SU-DHL-6 (cell line): ENCODE measurements at regions not wholly inside any gene's neighbourhood (a gene's known extent, or its start where the extent isn't known, plus 50 kb on each side); places are given as distances from the start of the nearest gene placed in this dataset.

Experiments
- H2AFZ ChIP-seq: fragments of 200-600 bp; sonication (generic); 2 replicates; pipeline ENCODE4 v1.6.1; 2014; ENCODE audit warnings: low read depth, mild to moderate bottlenecking, moderate library complexity, mixed read lengths, antibody characterized with exemption, low read length; ENCODE audit not compliant: severe bottlenecking
- H3F3A ChIP-seq: fragments of 200-600 bp; shearing (Covaris generic); 2 replicates; pipeline ENCODE4 v1.6.0; 2016; ENCODE audit warnings: antibody characterized with exemption, mild to moderate bottlenecking; ENCODE audit not compliant: insufficient read depth
- H3K27ac ChIP-seq: fragments of 200-600 bp; sonication (generic); 2 replicates; pipeline ENCODE4 v1.5.1; 2016; ENCODE audit warnings: low read depth, mild to moderate bottlenecking, low read length, moderate library complexity, mixed read lengths
- H3K27me3 ChIP-seq: fragments of 200-600 bp; sonication (generic), shearing (Covaris generic); 2 replicates; pipeline ENCODE4 v1.6.0; 2014; ENCODE audit warnings: mild to moderate bottlenecking, low read length
- H3K36me3 ChIP-seq: fragments of 200-600 bp; sonication (generic); 2 replicates; pipeline ENCODE4 v1.6.1; 2014; ENCODE audit warnings: mild to moderate bottlenecking, low read length, mixed read lengths
- H3K4me2 ChIP-seq: fragments of 300-600, 200-600 bp; shearing (Covaris generic), sonication (generic); 2 replicates; pipeline ENCODE4 v1.6.0; 2014; ENCODE audit warnings: low read length, low read depth, mild to moderate bottlenecking; ENCODE audit not compliant: poor library complexity, severe bottlenecking
- H3K4me3 ChIP-seq: fragments of 200-600 bp; sonication (generic); 2 replicates; pipeline ENCODE4 v1.5.1; 2014; ENCODE audit warnings: antibody characterized with exemption, low read length, mild to moderate bottlenecking, mixed read lengths; ENCODE audit not compliant: insufficient read depth, poor library complexity, severe bottlenecking
- H3K79me2 ChIP-seq: fragments of 200-600 bp; sonication (generic); 2 replicates; pipeline ENCODE4 v1.6.1; 2014; ENCODE audit warnings: mild to moderate bottlenecking, low read length, moderate library complexity; ENCODE audit not compliant: insufficient read depth
- H3K9ac ChIP-seq: fragments of 200-600 bp; sonication (generic); 2 replicates; pipeline ENCODE4 v1.7.0; 2014; ENCODE audit warnings: mild to moderate bottlenecking, low read length
- H3K9me2 ChIP-seq: fragments of 200-600 bp; sonication (generic); replicated peaks from 2 replicates; pipeline ENCODE4 v1.6.1; 2014; ENCODE audit warnings: low read length; ENCODE audit not compliant: insufficient read depth
- H3K9me3 ChIP-seq: fragments of 200-600 bp; sonication (generic); 2 replicates; pipeline ENCODE4 v1.6.1; 2014; ENCODE audit warnings: low read length, mixed read lengths; ENCODE audit not compliant: insufficient read depth
- H4K20me1 ChIP-seq: fragments of 200-600 bp; sonication (generic); 2 replicates; pipeline ENCODE4 v1.6.1; 2014; ENCODE audit warnings: low read depth, mild to moderate bottlenecking, antibody characterized with exemption, low read length, moderate library complexity, mixed read lengths
- EZH2phosphoT487 ChIP-seq: fragments of 200-600 bp; sonication (generic), shearing (Covaris generic); conservative IDR thresholded peaks from 2 replicates; pipeline ENCODE4 v1.6.1; 2018; ENCODE audit warnings: mild to moderate bottlenecking, antibody characterized with exemption, low read length, moderate library complexity, mixed read lengths
- TF ChIP-seq, protein P1 (sequence below): fragments of 200-600 bp; sonication (generic); IDR thresholded peaks from one replicate; pipeline ENCODE4 v1.5.1; 2017; ENCODE audit warnings: antibody characterized with exemption, mild to moderate bottlenecking, low read length, moderate library complexity; ENCODE audit not compliant: insufficient read depth, poor library complexity, severe bottlenecking

DNA sequence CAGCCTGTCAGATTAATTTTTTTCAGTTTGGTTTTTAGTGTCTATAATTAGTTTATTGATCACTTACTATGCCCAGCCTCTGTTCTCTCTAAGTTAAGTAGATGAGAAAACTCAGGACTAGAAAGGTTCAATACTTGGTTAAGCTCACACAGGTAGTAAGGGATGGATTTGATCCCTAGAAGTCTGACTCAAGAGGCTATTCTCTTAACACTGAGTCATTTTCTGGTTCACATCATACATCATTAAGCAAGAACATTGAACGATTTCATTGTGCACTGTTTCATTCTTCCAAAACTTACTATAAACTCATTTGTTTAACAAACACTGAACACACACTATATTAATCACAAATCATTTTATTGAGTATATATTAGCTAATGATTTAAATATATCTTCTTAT is 54.1 kb upstream of the SLC38A11 start:
- no peak overlapping the region for H3K4me3 ChIP-seq
- no peak overlapping the region for H2AFZ ChIP-seq
- no peaks in the 10 kb centered on the region for H3K27me3 ChIP-seq
- no peaks in the 10 kb centered on the region for H4K20me1 ChIP-seq
- H3K4me2 ChIP-seq = no peak overlapping the region
- H3K9ac ChIP-seq = no peak overlapping the region
- no peak for TF ChIP-seq EZH2phosphoT487
- TF ChIP-seq, protein P1, sequence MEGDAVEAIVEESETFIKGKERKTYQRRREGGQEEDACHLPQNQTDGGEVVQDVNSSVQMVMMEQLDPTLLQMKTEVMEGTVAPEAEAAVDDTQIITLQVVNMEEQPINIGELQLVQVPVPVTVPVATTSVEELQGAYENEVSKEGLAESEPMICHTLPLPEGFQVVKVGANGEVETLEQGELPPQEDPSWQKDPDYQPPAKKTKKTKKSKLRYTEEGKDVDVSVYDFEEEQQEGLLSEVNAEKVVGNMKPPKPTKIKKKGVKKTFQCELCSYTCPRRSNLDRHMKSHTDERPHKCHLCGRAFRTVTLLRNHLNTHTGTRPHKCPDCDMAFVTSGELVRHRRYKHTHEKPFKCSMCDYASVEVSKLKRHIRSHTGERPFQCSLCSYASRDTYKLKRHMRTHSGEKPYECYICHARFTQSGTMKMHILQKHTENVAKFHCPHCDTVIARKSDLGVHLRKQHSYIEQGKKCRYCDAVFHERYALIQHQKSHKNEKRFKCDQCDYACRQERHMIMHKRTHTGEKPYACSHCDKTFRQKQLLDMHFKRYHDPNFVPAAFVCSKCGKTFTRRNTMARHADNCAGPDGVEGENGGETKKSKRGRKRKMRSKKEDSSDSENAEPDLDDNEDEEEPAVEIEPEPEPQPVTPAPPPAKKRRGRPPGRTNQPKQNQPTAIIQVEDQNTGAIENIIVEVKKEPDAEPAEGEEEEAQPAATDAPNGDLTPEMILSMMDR = no peak
- no peaks in the 10 kb centered on the region for H3K9me3 ChIP-seq
- H3K79me2 ChIP-seq = no peaks in the 10 kb centered on the region
- H3K27ac ChIP-seq = no peak overlapping the region
- no peaks in the 10 kb centered on the region for H3K36me3 ChIP-seq
- H3K9me2 ChIP-seq = no peaks in the 10 kb centered on the region
- no peaks in the 10 kb centered on the region for H3F3A ChIP-seq

GRCh38 chr2:165008730-165009315 is 53.5 kb upstream of the SLC38A11 start:
- H3K4me3 ChIP-seq = no peak overlapping the region
- no peak overlapping the region for H3K27ac ChIP-seq
- no peaks in the 10 kb centered on the region for H4K20me1 ChIP-seq
- no peaks in the 10 kb centered on the region for H3K27me3 ChIP-seq
- H2AFZ ChIP-seq = no peak overlapping the region
- no peaks in the 10 kb centered on the region for H3K36me3 ChIP-seq
- no peak overlapping the region for H3K4me2 ChIP-seq
- H3K9ac ChIP-seq = no peak overlapping the region
- no peaks in the 10 kb centered on the region for H3K79me2 ChIP-seq
- H3F3A ChIP-seq = no peaks in the 10 kb centered on the region
- no peaks in the 10 kb centered on the region for H3K9me3 ChIP-seq
- no peaks in the 10 kb centered on the region for H3K9me2 ChIP-seq
- no peak for TF ChIP-seq EZH2phosphoT487
- TF ChIP-seq, protein P1 = no peak

GRCh38 chr2:165007161-165007744 is 51.9 kb upstream of the SLC38A11 start:
- Histone ChIP-seq H4K20me1 (no peaks in the 10 kb centered on the region), H3K9me2 (no peaks in the 10 kb centered on the region), H2AFZ (no peak overlapping the region), H3K4me3 (no peak overlapping the region), H3K27ac (no peak overlapping the region), H3F3A (no peaks in the 10 kb centered on the region), H3K27me3 (no peaks in the 10 kb centered on the region), H3K9ac (no peak overlapping the region), H3K36me3 (no peaks in the 10 kb centered on the region), H3K4me2 (no peak overlapping the region), H3K79me2 (no peaks in the 10 kb centered on the region), H3K9me3 (no peaks in the 10 kb centered on the region)
- no peak for TF ChIP-seq EZH2phosphoT487
- TF ChIP-seq, protein P1 = no peak
